Stimulated activated CD4-positive, alpha-beta T cell treated with anti-CD3 and anti-CD28 coated beads, Interleukin-4, amount 100 ng/mL, for 24 hours (primary cell): ENCODE measurements at regions not wholly inside any gene's neighbourhood (a gene's known extent, or its start where the extent isn't known, plus 50 kb on each side); places are given as distances from the start of the nearest gene placed in this dataset.
"Not testable (repeated sequence)": the region's sequence is repeated elsewhere in the genome, so short reads cannot be mapped to it uniquely, and the experiment has no call there.

ENCODE experiments used
- DNase-seq: peaks from one replicate; pipeline ENCODE4 v3.0.0-alpha.2; 2020

DNA sequence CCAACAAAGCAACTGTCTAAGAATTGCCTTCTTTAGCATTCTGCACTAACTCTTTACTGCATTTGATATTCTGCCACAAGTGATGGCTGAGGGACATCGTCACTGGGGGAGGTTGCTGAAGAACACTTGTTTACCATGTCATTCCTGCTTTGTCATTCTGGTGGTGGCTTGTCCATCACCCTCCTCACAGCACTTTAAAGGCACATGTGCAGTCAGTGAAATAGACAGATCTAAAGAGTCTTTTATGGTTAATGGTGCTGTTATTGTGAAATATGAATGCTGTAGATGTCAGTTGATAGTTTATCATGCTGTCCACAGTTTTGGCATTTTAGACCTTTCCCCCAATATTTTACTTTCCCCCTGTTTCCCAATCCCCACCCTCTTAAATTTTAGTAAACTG lies 120.9 kb upstream of the TSC22D1 start:
- DNase-seq = no peak

DNA sequence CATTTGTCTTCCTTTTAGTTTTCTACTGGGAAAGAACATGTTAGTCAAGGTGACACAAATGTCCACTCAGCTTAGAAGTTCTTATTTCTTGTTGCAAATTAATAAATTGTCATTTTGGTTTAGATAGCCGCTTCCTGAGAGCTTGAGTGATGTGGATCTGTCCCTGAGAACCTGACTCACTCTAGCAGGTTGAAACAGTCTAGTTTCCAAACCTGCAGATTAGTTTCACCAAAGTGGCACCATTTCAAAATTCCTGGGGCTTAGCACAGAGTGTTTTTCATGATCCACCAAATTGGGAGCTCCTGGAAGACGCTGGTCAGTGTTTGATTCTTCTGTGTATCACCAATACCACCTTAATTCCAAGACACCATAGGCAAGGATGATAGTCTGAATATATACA lies 119.4 kb upstream of the TSC22D1 start:
- no peak for DNase-seq

DNA sequence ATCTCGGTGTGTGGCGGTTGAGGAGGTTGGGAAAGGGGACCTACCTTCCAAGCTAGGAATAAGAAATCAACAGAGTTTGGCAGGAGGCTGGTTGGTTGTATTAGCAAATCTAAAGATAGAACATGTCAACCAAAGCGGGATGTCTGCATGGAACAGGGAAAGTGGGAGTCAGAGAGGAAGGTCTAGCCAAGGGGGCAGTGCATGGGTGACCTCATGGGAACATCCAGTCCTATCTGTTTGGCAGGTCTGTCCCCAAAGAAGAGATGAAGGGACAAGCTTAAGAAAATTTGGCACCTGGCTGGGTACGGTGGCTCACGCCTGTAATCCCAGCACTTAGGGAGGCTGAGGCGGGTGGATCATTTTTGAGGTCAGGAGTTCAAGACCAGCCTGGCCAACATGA lies 118.7 kb upstream of the TSC22D1 start:
- no peak for DNase-seq

DNA sequence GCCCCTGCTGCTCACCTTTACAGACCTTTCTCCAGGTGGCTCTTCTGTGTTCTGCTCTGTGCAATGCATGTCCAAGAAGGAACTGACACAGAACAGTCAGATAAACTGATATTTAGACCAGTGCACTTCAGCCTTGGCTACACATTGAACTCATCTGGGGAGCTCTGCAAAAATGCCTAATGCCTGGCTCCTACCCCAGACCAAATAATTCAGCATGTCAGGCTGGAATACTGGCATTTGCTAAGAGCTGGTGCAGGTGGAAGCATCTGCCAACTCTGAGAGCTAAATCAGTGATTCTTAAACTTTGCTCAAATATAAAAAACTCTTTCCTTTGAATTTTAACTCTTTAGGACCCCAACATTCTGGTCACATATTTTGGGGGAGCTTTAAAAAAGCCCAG lies 118.2 kb upstream of the TSC22D1 start:
- DNase-seq = no peak

DNA sequence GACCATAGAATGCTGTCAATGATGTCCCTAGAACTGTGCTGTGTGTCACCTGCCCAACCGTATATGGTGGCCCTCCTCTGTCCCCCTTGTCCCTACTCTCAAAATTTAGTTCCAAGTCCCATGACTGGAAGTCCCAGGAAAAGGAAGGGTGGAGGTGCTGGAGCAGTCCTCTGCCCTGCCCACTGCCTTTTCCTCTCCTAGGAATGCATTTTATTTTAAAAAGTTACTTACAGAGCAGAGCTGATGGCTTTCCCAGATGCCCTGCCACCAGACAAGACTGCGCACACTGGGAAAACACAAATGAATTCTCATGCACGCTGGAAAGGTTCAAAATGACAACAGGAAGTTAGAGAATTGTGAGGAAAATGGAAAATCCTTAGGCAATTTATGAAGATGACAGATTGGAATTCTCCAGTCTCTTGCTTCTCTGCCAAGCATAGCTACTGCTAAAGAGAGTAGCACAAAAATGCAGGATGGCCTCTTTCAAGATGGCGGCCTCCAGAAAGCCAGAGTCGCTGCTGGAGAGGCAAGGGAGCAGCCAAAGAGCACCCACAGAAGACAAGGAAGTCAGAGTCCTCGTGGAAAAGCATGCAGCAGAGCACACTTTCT lies 117.1 kb upstream of the TSC22D1 start:
- no peak for DNase-seq

DNA sequence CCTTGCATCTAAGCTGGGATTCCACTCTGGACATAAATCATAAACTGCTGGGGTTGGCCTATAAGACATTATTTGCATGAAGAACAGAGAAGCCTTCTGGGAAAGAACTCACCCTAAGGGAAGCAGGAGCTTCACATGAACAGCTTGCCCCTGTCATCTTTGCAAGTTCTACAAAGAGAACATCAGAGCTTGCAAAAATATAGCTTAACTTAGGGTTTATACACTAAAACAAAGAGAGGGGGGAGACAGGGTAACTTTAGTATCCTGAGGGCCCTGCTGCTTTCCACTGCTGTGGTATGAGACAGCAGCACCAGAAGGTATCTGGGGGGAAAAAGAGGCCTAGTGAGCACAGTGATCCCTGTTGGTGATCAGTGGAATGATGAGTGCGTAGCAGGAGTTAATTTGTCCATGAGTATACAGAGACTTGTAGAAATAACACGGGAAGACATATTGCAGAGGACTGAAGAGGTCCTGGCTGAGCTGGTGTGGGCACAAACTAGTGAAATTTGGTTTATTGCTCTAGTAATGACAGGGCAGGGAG lies 116.1 kb upstream of the TSC22D1 start:
- DNase-seq = no peak

DNA sequence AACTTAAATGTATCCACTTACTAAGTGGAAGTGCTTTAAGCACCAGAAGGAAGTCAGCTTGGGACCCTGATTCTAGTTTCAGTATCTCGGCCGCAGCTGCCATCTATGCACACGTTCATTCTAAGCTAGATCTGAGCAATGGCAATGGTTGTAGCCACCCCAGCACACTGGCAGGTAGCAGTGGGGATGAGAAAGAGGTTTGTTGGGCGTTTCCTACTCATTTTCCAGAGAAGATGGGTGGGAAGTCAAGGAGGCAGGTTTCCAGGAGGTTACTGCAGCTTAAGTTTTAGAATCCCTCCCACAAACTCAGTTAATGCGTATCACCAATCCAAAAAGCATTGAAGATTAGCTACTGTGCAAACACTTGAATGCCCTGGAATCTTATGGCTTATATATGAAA lies 114.2 kb upstream of the TSC22D1 start:
- no peak for DNase-seq

DNA sequence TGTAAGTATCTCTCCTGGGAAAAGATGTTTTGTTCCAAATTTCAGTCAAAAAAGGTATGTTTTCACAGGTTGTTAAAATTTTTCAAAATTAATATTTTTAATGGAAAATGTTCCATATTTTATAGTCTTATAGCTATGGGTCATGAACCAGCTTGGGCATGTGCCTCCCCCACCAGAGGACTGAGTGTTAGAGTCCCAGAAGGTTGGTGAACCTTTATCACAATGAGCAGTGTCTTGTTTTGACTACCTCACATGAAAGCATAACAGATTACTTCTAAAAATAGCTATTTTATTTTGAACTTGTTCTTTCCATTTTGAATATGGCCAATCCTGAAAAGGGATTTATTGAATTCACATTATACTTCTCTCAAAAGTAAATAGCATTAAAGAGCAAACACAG lies 112.5 kb upstream of the TSC22D1 start:
- DNase-seq = no peak

DNA sequence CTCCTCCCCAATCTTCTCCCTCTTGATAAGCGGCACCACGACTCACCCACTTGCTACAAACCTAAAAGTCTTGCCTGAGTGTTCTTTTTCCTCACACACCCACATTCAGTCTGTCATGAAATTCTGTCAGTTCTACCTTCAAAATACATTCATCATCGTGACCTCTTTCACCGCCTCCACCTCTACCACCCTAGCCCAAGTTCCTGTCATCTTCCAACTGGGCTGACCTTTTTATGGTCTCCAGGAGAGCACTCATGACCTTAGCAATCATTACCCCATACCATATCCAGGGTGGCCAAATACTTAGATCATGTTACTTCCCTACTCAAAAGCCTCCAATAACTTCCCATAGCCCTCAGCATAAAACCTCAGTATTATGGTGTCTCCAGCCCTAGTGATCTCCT lies 110.4 kb upstream of the TSC22D1 start:
- DNase-seq = no peak

DNA sequence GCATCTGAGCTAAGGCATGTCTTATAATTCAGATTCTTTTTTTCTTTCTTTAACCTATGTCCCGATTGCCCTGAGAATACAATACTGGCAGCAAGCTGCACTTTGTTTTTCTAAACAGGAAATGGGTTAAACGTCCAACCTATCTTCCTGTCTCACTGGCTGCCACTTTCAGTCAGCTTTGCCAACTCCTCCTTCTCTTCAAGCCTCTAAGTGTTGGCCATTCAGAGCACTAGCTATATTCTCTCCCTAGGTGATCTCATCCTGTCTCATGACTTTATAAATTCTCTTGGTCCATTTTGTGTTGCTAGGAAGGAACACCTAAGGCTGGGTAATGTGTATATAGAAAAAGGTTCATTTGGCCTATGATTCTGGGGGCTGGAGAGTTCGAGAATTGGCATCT lies 109.5 kb upstream of the TSC22D1 start:
- DNase-seq = no peak

DNA sequence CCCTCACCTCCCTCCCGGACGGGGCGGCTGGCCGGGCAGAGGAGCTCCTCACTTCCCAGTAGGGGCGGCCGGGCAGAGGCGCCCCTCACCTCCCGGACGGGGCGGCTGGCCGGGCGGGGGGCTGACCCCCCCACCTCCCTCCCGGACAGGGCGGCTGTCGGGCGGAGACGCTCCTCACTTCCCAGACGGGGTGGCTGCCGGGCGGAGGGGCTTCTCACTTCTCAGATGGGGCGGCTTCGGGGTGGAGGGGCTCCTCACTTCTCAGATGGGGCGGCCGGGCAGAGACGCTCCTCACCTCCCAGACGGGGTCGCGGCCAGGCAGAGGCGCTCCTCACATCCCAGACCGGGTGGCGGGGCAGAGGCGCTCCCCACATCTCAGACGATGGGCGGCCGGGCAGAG lies 106.3 kb upstream of the TSC22D1 start:
- DNase-seq = not testable (repeated sequence)

DNA sequence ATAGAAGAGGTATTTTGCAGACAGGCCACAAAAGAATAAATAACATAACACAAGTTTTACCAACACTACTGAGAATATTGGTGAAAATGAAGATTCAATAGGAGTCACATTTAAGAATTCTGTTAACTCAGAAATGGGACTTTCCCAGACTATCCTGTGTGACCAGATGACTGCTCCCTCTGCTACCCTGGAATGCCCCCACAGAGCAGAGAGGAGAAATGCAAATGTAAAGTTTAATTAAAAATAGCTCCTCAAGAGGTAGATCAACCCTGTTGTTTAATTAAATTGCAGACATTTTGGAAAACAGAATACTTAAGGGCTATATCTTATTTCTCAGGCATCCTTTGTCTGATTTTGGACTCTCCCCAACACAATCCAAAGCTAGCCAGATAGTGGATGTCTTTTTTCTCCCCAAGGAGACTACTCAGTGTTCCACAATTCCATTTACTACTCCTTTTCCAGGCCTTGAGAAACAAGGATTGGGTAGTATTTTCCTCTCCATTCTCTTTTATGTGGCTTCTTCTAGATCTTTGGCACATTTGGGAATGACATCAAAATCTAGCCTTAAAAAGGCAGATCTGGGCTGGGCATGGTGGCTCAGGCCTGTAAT lies 104.7 kb upstream of the TSC22D1 start:
- DNase-seq = no peak

DNA sequence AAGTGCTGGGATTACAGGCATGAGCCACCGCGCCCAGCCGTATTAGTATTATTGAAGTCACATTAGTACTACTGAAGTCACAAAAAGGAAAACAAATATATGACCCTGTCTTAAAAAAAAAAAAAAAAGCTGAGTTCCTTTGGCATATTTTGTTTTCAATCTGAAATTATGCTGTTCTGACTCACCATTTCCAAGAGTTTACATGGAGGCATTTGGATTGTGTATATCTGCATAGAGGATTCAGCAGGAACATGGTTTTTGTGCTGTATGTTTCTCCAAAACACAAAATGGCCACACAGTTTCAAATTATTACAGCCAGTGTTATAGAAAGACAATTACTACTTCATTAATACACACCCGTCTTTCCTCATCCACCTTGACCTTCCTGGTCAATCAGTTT lies 103.5 kb upstream of the TSC22D1 start:
- no peak for DNase-seq

DNA sequence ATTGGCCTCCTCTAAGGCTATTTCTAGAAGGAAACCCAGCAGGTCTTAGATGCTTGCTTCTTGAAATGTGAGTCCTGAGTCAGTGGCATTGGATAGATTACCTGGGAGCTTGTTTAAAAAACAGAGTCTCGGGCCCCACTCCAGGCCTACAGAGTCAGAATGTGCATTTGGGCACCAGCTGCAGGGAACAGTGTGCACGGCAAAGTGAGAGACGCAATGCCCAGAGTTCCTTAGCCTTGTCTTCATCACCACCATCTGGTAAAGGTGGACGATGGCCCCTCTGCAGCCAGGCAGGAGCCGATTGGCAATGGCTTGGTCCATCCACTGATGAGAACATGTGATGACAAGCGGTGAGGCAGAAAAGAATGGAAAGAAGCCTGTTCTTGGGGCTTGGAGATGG lies 102.1 kb upstream of the TSC22D1 start:
- no peak for DNase-seq

DNA sequence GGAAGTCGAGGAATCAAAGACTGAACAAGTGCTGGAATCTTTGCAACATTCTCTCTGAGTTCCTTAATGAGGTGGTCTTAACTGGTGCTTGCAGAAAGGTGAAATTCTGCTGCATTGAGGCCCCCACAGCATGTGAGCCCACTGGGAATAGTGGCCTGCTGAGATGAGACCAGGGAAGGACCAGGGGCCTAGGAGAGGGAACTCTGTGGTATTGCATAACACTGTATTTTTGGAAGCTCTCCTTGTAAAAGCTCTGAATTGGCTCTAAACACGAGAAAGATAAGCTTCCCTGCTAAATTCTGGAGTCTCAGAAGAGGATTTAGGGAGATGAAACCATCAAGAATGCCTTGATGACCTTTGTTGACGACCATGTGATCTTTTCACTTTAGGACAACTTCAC lies 100.4 kb upstream of the TSC22D1 start:
- DNase-seq = no peak

DNA sequence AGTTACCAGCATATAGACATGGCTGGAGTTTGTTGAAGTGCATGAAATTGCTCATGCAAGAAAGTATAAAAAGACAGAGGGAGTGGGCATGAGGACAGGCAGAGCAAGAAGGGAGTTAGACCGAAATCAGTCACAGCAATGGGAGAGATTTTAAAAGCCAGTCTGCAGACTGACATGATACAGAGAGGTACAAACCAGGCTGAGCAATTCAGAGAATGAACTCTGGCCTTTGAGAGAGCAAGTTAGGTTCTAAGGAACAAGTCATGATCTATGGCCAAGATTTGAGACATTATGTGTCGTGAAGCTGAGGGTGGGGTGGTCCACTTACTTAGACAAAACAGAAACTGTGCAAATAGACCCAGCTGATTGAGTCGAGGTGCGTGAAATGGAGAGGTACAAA lies 93.4 kb upstream of the TSC22D1 start:
- no peak for DNase-seq

DNA sequence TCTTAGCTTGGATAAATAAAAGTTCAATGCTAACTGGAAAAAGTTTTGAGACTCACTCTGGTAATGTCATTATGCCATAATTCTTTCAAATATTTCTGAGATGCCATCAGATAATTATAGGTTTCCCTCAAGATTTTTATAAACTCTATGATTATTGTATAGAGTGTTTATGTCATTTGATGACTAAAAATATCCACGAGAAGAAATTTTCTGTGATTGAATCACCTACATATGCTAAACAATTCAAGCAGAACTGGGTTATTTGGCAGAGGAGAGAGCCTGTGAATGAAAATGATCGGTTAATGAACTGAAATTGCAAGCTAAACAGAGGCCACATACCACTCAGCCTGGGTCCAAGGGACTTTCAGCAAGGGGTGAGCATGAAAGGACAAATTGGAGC lies 92.6 kb upstream of the TSC22D1 start:
- DNase-seq = no peak

DNA sequence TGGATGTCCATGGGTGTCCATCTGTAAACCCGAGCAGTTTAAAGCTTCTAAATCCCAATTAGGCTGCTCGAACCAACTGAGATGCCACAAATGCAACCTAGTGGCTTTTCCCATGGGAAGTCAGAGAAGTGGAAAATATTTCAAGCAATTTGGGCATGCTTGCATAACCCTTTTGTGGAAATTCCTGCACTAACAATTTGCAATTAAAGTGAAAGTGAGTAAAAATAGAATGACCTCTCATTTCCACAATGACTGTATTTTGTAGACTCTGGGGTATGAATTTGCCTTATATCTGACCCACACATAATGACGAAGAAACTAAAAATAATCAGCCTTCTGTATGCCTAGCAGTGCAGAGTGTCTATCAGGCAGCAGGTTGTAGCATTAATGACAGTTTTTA lies 91.8 kb upstream of the TSC22D1 start:
- DNase-seq = no peak

DNA sequence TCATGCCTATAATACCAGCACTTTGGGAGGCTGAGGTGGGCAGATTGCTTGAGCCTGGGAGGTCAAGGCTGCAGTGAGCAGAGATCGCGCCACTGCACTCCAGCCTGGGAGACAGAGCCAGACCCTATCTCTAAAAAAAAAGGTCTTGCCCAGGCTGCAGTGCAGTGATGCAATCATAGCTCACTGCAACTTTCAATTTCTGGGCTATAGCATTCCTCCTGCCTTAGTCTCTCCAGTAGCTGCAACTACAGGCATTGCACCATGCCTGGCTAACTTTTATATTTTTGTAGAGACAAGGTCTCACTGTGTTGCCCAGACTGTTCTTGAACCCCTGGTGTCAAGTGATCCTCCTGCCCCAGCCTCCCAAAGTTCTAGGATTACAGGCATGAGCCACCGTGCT lies 90.4 kb upstream of the TSC22D1 start:
- DNase-seq = not testable (repeated sequence)

DNA sequence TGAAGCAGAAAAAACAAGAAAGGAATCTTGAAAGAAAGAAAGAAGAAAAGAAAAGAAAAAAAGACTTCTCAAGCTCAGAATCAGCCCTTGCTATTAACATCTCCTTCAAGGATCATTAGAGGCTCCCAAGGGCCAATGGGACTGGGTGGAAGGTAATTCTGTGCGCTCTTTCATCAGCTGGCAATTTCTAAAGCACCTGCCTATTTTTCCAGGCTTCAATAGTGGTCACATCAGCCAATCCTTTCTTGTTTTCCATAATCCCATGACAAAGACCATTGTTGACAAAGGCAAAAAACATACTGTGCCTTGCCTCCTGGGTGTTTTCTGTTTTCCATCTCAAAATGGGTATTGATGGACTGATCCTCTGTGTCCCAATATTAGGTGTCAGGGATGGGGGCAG lies 88.2 kb upstream of the TSC22D1 start:
- no peak for DNase-seq

DNA sequence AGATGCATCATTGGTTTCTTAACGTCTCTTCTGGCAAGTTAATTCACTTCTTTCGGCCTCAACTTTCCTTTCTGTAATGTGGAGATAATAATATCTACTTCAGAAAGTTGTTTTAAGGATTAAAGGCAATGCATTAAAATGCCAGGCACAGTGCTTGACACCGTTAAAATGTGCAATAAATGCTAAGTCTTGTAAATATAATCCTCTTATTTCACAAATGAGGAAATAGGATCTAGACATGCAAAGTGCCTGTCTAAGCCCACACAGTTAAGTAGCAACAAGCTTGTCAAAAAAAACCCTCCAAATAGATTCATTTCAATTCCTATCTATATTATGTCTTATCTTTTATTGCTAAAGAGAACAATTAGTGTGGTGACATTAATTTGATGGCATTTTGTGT lies 86.4 kb upstream of the TSC22D1 start:
- no peak for DNase-seq

DNA sequence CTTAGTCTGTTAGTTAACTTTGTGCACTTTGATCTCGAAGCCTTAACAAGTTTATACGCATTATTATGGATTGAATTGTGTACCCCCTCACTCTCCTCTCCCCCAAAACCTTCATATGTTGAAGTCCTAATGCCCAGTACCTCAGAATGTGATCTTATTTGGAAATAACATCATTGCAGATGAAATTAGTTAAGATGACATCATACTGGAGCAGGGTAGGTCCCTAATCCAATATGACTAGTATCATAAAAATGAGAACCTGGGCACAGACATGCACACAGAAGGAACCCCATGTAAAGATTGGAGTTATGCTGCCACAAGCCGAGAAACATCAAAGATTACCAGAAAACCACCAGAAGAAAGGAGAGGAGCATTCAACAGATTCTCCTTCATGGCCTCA lies 85.8 kb upstream of the TSC22D1 start:
- DNase-seq = no peak

DNA sequence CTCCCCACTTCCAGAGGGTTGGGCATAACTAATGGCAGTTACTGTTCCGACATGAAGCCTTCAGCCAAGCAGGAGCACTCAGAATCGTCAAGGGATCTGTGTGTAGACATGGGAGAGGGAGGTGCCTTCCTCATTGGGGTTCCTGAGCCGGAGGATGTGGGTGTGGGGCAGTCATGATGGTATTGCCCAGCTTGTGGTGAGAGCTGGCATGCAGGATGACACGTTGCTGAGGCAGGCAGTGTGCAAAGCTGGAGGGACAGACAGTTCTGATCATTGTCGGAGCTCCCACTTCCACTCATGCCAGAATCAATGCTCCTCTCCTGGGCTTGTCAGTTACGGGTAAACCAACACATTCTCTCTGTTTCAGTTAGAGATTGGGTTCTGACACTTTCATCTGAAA lies 83.9 kb upstream of the TSC22D1 start:
- DNase-seq = no peak

DNA sequence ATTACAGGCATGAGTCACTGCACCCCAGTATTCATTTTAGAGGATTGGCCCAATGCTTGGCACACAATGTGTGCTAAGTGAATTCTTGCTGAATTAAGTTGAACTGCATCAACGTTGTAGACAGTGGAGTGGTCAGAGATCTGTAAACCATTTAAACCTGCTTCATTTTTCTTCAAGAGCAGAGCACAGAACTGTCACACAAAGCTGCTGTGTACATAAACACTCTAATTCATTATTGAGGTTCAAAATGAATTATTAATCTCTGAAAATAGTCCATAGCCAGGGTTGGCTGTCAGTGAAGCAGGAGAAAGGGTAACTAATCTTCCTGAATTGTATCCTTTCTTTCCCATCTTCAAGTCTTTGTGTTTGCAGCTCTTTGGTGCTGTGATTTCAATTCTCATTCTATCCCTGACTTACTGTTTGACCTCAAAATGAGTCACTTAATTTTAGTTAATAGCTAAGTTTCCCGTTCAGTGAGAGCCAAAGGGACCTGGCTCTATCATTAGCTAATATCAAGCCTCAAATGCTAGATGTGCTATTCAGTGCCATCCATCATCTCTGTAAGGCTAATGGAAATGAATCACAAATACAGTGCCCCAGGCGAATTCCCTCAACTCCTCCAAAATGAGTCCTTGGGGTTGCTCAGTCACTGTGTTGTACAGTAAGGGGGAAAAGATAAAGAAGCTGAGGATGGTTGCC lies 77.0 kb upstream of the TSC22D1 start:
- DNase-seq = no peak

DNA sequence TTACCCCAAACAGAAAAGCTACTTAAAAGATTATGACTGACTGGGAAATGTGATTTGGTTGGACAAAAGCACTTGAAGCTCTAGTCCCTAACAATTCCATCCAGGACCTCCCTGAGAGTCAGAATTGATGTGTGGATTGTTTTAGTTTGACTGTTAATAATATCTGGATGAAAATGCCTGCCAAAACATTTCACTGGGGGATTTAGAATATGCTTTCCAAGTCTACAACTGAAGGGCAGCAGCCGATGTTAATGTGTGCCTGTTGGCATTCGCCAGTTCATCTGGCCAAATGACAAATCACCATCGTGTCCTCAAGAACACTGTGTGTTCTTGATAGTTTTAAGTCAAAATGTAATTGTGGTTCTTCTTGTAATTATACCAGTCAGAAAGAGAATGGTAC lies 76.0 kb upstream of the TSC22D1 start:
- DNase-seq = no peak
